ENCODE measurements at regions not wholly inside any gene's neighbourhood (a gene's known extent, or its start where the extent isn't known, plus 50 kb on each side); places are given as distances from the start of the nearest gene placed in this dataset.

DNA sequence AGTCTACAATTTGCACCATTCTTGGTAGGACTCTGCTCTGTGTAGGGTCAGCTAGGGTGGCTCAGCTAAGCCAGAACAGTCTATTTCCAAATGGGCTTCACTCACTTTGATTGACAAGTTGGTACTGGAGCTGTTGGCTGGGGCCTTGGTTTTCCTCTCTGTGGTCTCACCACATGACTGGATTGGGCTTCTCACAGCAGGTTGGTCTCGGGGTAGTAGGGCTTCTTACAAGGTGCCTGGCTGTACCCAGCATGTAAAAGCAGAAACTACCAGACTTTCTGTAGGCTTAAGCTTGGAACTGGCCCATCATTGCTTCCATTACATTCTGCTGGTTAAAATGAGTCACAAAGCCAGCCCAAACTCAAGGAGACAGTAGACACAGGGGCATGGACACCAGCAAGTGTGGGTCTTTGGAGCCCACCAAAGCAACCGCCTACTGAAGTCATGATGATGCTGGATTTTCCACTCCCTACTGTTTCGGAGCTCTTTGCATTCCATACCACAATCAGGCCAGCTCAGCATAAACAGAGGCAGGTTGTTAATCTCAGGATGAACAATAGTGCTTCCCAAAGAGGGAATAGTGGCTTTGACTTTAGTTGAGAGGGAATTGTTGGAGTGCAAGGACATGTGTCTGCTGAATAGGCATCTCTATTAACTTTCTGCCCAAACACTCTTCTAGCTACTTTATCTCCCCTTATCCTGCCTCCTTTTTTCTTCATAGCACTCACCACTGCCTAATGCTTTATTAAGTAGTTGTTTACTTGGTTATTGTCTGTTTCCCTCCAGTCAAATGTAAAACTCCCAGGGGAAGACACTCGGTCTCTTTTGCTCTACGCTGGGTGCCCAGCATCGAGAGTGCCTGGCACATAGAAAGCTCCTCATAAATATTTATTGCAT is 78.0 kb upstream of the RARB start:
- H3K4me3 ChIP-seq (ENCODE audit: control insufficient read depth, low read depth, low read length): no peak overlapping the region
- TF ChIP-seq, protein P1, sequence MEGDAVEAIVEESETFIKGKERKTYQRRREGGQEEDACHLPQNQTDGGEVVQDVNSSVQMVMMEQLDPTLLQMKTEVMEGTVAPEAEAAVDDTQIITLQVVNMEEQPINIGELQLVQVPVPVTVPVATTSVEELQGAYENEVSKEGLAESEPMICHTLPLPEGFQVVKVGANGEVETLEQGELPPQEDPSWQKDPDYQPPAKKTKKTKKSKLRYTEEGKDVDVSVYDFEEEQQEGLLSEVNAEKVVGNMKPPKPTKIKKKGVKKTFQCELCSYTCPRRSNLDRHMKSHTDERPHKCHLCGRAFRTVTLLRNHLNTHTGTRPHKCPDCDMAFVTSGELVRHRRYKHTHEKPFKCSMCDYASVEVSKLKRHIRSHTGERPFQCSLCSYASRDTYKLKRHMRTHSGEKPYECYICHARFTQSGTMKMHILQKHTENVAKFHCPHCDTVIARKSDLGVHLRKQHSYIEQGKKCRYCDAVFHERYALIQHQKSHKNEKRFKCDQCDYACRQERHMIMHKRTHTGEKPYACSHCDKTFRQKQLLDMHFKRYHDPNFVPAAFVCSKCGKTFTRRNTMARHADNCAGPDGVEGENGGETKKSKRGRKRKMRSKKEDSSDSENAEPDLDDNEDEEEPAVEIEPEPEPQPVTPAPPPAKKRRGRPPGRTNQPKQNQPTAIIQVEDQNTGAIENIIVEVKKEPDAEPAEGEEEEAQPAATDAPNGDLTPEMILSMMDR (conservative IDR thresholded peaks at IDR 0.05; ENCODE audit: control insufficient read depth, insufficient read depth, low read depth, low read length): no peak
- no peak for DNase-seq (ENCODE audit: low read depth)

DNA sequence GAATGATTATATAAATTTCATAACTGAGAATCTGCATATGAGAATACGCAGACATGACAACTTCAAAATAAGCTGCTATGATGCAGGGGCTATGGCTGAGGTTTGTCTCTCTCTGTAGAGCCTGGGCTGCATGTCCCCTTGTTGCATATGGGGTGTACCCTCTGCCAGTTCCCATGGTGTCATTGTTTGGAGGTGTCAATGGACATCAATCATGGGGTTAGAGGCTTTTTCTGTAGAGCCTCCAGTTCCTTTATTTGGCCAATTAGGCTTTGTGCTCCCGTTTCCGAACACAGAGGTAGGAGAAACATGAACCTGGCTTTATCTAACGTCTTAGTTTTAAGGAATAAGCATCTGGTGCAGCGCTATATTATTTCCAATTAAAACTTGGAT is 77.3 kb upstream of the RARB start:
- TF ChIP-seq, protein P1 (conservative IDR thresholded peaks at IDR 0.05; ENCODE audit: control insufficient read depth, insufficient read depth, low read depth, low read length): no peak
- H3K4me3 ChIP-seq (ENCODE audit: control insufficient read depth, low read depth, low read length): no peak overlapping the region

DNA sequence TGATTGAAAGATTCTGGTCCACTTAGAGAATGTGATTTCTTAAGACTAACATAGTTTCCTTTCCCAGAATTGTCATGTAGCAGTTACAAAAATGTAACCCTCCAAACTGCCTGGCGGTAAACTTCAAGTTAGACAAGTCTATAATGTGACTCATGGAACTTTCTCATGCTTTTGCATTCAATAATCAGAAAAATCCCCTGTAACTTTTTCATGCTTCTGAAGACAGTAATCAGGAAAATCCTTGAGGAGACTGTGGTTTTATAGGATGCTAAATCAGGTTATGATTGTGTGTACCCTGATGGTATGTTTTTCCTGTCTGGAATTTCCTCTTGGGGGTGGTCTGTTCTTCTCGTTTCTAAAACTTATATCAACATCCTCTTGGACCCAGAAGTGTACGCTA is 74.0 kb upstream of the RARB start:
- H3K4me3 ChIP-seq (ENCODE audit: control insufficient read depth, low read depth, low read length): no peak overlapping the region
- no peak for DNase-seq (ENCODE audit: low read depth)
- TF ChIP-seq, protein P1 (conservative IDR thresholded peaks at IDR 0.05; ENCODE audit: control insufficient read depth, insufficient read depth, low read depth, low read length): no peak

More for the DNA sequence above, 77.3 kb upstream of the RARB start:
- no peak for DNase-seq (ENCODE audit: low read depth)

DNA sequence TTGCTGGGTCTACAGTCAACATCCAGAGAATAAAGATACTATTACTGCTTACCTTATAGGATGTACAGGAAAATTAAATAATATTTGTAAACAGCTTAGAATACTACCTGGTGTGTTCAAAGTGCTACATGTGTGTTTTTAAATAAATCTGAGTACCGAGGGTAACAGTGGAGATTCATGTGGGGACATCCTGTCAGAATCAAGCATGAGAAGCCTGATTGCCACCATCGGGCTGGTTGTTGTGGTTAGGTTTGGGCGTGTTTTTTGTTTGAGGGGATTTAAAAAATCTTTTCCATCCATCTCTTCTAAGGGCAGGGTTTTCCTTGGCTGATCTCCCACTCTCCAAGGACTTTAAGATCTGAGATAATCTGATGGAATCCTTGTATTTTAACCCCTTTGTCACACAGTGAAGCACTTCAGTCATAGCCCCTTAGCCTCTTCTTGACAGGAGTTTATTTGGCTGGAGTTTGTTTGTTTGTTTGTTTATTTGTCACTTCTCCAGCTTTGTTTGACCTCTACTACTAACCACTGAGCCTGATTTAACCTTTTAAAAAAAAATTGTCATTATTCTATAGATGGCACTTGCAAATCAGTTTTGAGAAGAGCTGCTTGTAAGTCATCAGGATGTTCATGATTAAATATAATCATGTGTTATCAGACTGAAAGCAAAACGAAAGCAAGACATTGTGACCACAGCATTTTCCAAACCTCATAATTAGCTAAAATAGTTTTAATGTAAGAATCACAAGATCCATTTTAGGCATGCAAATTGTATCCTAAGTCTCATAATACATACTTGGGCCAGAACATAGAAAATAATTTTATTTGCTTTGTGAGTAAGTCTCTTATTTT is 72.8 kb upstream of the RARB start:
- TF ChIP-seq, protein P1 (conservative IDR thresholded peaks at IDR 0.05; ENCODE audit: control insufficient read depth, insufficient read depth, low read depth, low read length): no peak
- DNase-seq (ENCODE audit: low read depth): no peak
- H3K4me3 ChIP-seq (ENCODE audit: control insufficient read depth, low read depth, low read length): no peak overlapping the region

DNA sequence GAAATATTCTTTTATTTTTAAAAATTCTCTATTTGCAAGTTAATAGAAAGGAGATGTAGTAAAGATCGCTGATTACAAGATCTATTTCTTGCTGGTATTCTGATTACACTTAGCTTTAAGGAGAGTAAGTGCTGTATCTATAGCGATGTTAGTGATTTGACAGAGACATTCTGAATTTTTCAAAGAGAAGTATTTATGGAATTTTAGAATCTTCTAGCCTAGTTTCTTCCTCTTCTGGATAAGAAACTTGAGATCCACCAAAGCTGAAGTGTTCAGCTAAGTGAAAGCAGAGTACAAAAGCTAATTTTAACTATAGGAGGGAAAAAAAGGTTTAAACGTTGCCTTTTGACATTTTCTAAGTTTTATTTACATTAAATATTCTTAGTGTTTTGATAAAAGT is 72.1 kb upstream of the RARB start:
- TF ChIP-seq, protein P1 (conservative IDR thresholded peaks at IDR 0.05; ENCODE audit: control insufficient read depth, insufficient read depth, low read depth, low read length): no peak
- no peak for DNase-seq (ENCODE audit: low read depth)
- no peak overlapping the region for H3K4me3 ChIP-seq (ENCODE audit: control insufficient read depth, low read depth, low read length)

DNA sequence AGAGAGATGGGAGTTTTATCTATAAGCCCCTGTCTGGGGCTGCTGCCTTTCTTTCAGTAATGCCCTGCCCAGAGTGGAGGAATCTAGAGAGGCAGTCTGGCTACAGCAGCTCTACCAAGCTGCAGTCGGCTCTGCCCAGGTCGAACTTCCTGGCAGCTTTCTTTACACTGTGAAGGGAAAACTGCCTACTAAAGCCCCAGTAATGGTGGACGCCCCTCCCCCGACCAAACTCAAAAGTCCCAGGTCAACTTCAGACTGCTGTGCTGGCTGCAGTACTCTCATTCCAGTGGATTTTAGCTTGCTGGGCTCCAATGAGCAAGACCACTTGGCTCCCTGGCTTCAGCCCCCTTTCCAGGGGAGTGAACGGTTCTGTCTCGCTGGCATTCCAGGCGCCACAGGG is 65.9 kb upstream of the RARB start:
- TF ChIP-seq, protein P1 (conservative IDR thresholded peaks at IDR 0.05; ENCODE audit: control insufficient read depth, insufficient read depth, low read depth, low read length): no peak
- H3K4me3 ChIP-seq (ENCODE audit: control insufficient read depth, low read depth, low read length): no peak overlapping the region
- DNase-seq (ENCODE audit: low read depth): no peak
